GM23338 (cell line): ENCODE measurements at regions not wholly inside any gene's neighbourhood (a gene's known extent, or its start where the extent isn't known, plus 50 kb on each side); places are given as distances from the start of the nearest gene placed in this dataset.

Experiments used
- ATAC-seq: fragments of 200-7000 bp; cut with Tn5 transposase; 3 replicates; pipeline ENCODE4 v1.9.1; 2020
- DNase-seq: peaks from one replicate; pipeline ENCODE4 v3.0.0-alpha.2; 2015; ENCODE audit warnings: low spot score
- H2AFZ ChIP-seq: fragments of 200-600 bp; sonication (generic); 2 replicates; pipeline ENCODE4 v1.8.0; 2016; ENCODE audit warnings: antibody characterized with exemption, mild to moderate bottlenecking, moderate library complexity
- H3F3A ChIP-seq: fragments of 200-600 bp; sonication (generic); replicated peaks from 2 replicates; pipeline ENCODE4 v1.8.0; 2017; ENCODE audit warnings: antibody characterized with exemption, mixed run types, low read depth
- H3K27ac ChIP-seq: fragments of 200-600 bp; sonication (generic); 2 replicates; pipeline ENCODE4 v1.6.1; 2016; ENCODE audit warnings: low read depth
- H3K27me3 ChIP-seq: fragments of 200-600 bp; sonication (generic); 2 replicates; pipeline ENCODE4 v1.8.0; 2016; ENCODE audit warnings: mild to moderate bottlenecking, mixed run types, moderate library complexity; ENCODE audit not compliant: insufficient read depth
- H3K36me3 ChIP-seq: fragments of 200-600 bp; sonication (generic); 2 replicates; pipeline ENCODE4 v1.8.0; 2016; ENCODE audit warnings: mild to moderate bottlenecking; ENCODE audit not compliant: insufficient read depth
- H3K4me1 ChIP-seq: fragments of 200-600 bp; sonication (generic); 2 replicates; pipeline ENCODE4 v1.8.0; 2016; ENCODE audit warnings: mild to moderate bottlenecking, moderate library complexity; ENCODE audit not compliant: insufficient read depth
- H3K4me2 ChIP-seq: fragments of 200-600 bp; sonication (generic); 2 replicates; pipeline ENCODE4 v1.7.1; 2017; ENCODE audit warnings: mixed run types
- H3K4me3 ChIP-seq: fragments of 200-600 bp; sonication (generic); 2 replicates; pipeline ENCODE4 v1.6.1; 2016; ENCODE audit warnings: mixed run types
- H3K79me2 ChIP-seq: fragments of 200-600 bp; sonication (generic); replicated peaks from 2 replicates; pipeline ENCODE4 v1.8.0; 2017; ENCODE audit warnings: mild to moderate bottlenecking; ENCODE audit not compliant: insufficient read depth
- H3K9me2 ChIP-seq: fragments of 200-600 bp; sonication (generic); 2 replicates; pipeline ENCODE4 v1.8.0; 2017; ENCODE audit not compliant: insufficient read depth
- H4K20me1 ChIP-seq: fragments of 200-600 bp; sonication (generic); replicated peaks from 2 replicates; pipeline ENCODE4 v1.8.0; 2017; ENCODE audit warnings: mild to moderate bottlenecking; ENCODE audit not compliant: insufficient read depth
- H3K27ac Mint-ChIP-seq: 2 replicates; pipeline ENCODE4 v1.8.0; 2020; ENCODE audit warnings: inconsistent platforms, mild to moderate bottlenecking, moderate library complexity, mixed read lengths
- H3K27me3 Mint-ChIP-seq: 3 replicates; pipeline ENCODE4 v1.8.0; 2022; ENCODE audit warnings: low read depth, mild to moderate bottlenecking, moderate library complexity, mixed read lengths, inconsistent platforms; ENCODE audit not compliant: insufficient read depth, poor library complexity
- H3K36me3 Mint-ChIP-seq: 3 replicates; pipeline ENCODE4 v1.8.0; 2021; ENCODE audit warnings: low read depth, mild to moderate bottlenecking, inconsistent platforms, moderate library complexity, mixed read lengths
- H3K4me1 Mint-ChIP-seq: 3 replicates; pipeline ENCODE4 v1.8.0; 2020; ENCODE audit warnings: mild to moderate bottlenecking, inconsistent platforms, mixed read lengths
- H3K4me3 Mint-ChIP-seq: 3 replicates; pipeline ENCODE4 v1.8.0; 2021; ENCODE audit warnings: moderate library complexity, mild to moderate bottlenecking, inconsistent platforms, mixed read lengths
- H3K9me3 Mint-ChIP-seq: 3 replicates; pipeline ENCODE4 v1.8.0; 2020; ENCODE audit warnings: moderate library complexity, mild to moderate bottlenecking, inconsistent platforms, mixed read lengths
- ETS1 ChIP-seq: IDR thresholded peaks from 2 replicates; pipeline ENCODE4 v1.6.1; 2016; ENCODE audit warnings: antibody characterized with exemption
- EZH2 ChIP-seq: fragments of 200-600 bp; sonication (generic); IDR thresholded peaks from one replicate; pipeline ENCODE4 v1.8.0; 2017; ENCODE audit warnings: antibody characterized with exemption, mild to moderate bottlenecking, low read depth; ENCODE audit not compliant: unreplicated experiment
- EZH2phosphoT487 ChIP-seq: fragments of 200-600 bp; sonication (generic); IDR thresholded peaks from one replicate; pipeline ENCODE4 v1.8.1; 2018; ENCODE audit warnings: antibody characterized with exemption; ENCODE audit not compliant: unreplicated experiment
- JUNB ChIP-seq: IDR thresholded peaks from one replicate; pipeline ENCODE4 v1.6.1; 2016; ENCODE audit warnings: antibody characterized with exemption; ENCODE audit not compliant: unreplicated experiment
- POLR2AphosphoS5 ChIP-seq: IDR thresholded peaks from 2 replicates; pipeline ENCODE4 v1.6.1; 2016; ENCODE audit warnings: antibody characterized with exemption, low read depth
- STAT1 ChIP-seq: IDR thresholded peaks from one replicate; pipeline ENCODE4 v1.6.1; 2016; ENCODE audit warnings: antibody characterized with exemption; ENCODE audit not compliant: unreplicated experiment
- ZNF462 ChIP-seq: fragments of 250-450 bp; sonication (Bioruptor Pico); IDR thresholded peaks from 2 replicates; pipeline ENCODE4 v1.5.0; 2020; ENCODE audit warnings: mild to moderate bottlenecking, moderate library complexity

GRCh38 chr1:222956601-222957000 lies 141.8 kb downstream of the DISP1 start:
- Mint-ChIP-seq H3K4me3 (no peak overlapping the region), H3K4me1 (peaks cover 3% of the 10 kb centered on the region; the same call in 1 of the 3 replicates), H3K36me3 (peaks cover 19% of the 10 kb centered on the region), H3K27ac (no peak overlapping the region), H3K27me3 (peaks cover 2% of the 10 kb centered on the region), H3K9me3 (peaks cover 5% of the 10 kb centered on the region; the same call in 1 of the 3 replicates)
- Histone ChIP-seq H3K9me2 (no peaks in the 10 kb centered on the region), H2AFZ (no peak overlapping the region), H3F3A (no peaks in the 10 kb centered on the region), H3K4me1 (no peaks in the 10 kb centered on the region), H3K27me3 (no peaks in the 10 kb centered on the region), H3K27ac (no peak overlapping the region), H3K4me3 (no peak overlapping the region), H3K36me3 (no peaks in the 10 kb centered on the region), H4K20me1 (no peaks in the 10 kb centered on the region), H3K4me2 (no peak overlapping the region), H3K79me2 (no peaks in the 10 kb centered on the region)
- ATAC-seq (no peak), DNase-seq (no peak)
- no peak for TF ChIP-seq EZH2
- TF ChIP-seq EZH2phosphoT487, result no peak
- TF ChIP-seq JUNB, result no peak
- TF ChIP-seq ZNF462 (CRISPR knock-in tag), result no peak
- TF ChIP-seq ETS1, result no peak
- TF ChIP-seq POLR2AphosphoS5, result no peak
- no peak for TF ChIP-seq STAT1
